Hepatocyte (in vitro differentiated cells): ENCODE measurements at regions not wholly inside any gene's neighbourhood (a gene's known extent, or its start where the extent isn't known, plus 50 kb on each side); places are given as distances from the start of the nearest gene placed in this dataset.

Experiments used
- EZH2 ChIP-seq: fragments of 200-600 bp; sonication (generic); IDR thresholded peaks from 2 replicates; pipeline ENCODE4 v1.6.1; 2016; ENCODE audit warnings: antibody characterized with exemption, mild to moderate bottlenecking, borderline replicate concordance
- EZH2phosphoT487 ChIP-seq: fragments of 200-600 bp; sonication (generic); IDR thresholded peaks from one replicate; pipeline ENCODE4 v1.6.1; 2018; ENCODE audit warnings: antibody characterized with exemption, mild to moderate bottlenecking, low read depth, moderate library complexity; ENCODE audit not compliant: unreplicated experiment, severe bottlenecking
- TF ChIP-seq, protein P1 (sequence below): fragments of 200-600 bp; sonication (generic); IDR thresholded peaks from 2 replicates; pipeline ENCODE4 v1.5.1; 2016; ENCODE audit warnings: antibody characterized with exemption, mild to moderate bottlenecking; ENCODE audit not compliant: poor library complexity

GRCh38 chr20:6870559-6870958, 103.1 kb downstream of the BMP2 start:
- TF ChIP-seq EZH2 (no peak), EZH2phosphoT487 (no peak)
- TF ChIP-seq, protein P1, sequence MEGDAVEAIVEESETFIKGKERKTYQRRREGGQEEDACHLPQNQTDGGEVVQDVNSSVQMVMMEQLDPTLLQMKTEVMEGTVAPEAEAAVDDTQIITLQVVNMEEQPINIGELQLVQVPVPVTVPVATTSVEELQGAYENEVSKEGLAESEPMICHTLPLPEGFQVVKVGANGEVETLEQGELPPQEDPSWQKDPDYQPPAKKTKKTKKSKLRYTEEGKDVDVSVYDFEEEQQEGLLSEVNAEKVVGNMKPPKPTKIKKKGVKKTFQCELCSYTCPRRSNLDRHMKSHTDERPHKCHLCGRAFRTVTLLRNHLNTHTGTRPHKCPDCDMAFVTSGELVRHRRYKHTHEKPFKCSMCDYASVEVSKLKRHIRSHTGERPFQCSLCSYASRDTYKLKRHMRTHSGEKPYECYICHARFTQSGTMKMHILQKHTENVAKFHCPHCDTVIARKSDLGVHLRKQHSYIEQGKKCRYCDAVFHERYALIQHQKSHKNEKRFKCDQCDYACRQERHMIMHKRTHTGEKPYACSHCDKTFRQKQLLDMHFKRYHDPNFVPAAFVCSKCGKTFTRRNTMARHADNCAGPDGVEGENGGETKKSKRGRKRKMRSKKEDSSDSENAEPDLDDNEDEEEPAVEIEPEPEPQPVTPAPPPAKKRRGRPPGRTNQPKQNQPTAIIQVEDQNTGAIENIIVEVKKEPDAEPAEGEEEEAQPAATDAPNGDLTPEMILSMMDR, result no peak
